ENCODE measurements at regions not wholly inside any gene's neighbourhood (a gene's known extent, or its start where the extent isn't known, plus 50 kb on each side); places are given as distances from the start of the nearest gene placed in this dataset.

DNA sequence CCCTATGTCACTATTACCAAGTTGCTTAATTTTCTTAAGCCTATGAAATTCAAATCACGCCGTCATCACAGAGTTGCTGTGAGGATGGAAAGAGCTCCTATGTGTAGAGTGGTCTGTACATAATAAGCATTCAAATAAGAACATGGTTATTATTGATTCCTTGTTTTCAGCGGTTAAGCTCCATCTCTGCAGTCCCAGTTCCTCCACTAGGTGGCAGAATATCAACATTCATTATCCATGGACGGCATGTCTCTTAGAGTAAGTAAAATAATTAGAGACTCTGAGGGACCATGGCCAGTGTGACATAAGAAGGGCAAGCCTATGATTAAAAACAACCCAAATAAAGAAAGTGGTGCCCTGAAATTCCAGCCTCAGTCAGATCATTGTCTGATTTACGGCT, 132.5 kb upstream of the NHS start:
- TF ChIP-seq GATA1 (IDR thresholded peaks at IDR 0.05; ENCODE audit: low read depth, low read length), result no peak
- no peak for TF ChIP-seq POLR2A (IDR thresholded peaks at IDR 0.05; ENCODE audit: low read length)

All from erythroblast (primary cell).